MM.1S (cell line): ENCODE measurements at regions not wholly inside any gene's neighbourhood (a gene's known extent, or its start where the extent isn't known, plus 50 kb on each side); places are given as distances from the start of the nearest gene placed in this dataset.
"Not testable (repeated sequence)": the region's sequence is repeated elsewhere in the genome, so short reads cannot be mapped to it uniquely, and the experiment has no call there.

Experiments
- CTCF ChIP-seq: fragments of 300-600 bp; sonication (generic); IDR thresholded peaks from 2 replicates; pipeline ENCODE4 v1.5.1; 2016; ENCODE audit warnings: antibody characterized with exemption, low read length, mixed read lengths
- EZH2 ChIP-seq: fragments of 300-600 bp; sonication (generic); optimal IDR thresholded peaks from 2 replicates; pipeline ENCODE3; 2017; ENCODE audit warnings: low read depth, mild to moderate bottlenecking, antibody characterized with exemption, low read length, mixed read lengths
- EZH2phosphoT487 ChIP-seq: fragments of 300-600 bp; sonication (generic); IDR thresholded peaks from 2 replicates; pipeline ENCODE4 v1.6.1; 2018; ENCODE audit warnings: antibody characterized with exemption, low read length

- TF ChIP-seq CTCF, EZH2, EZH2phosphoT487: not testable (repeated sequence)
These were observed 658.9 kb downstream of the PRIM2 start for GRCh38 chr6:57976371-57976770.
